Esophagus squamous epithelium (tissue), 5 donors: ENCODE measurements at regions not wholly inside any gene's neighbourhood (a gene's known extent, or its start where the extent isn't known, plus 50 kb on each side); places are given as distances from the start of the nearest gene placed in this dataset.

ENCODE experiments used
- DNase-seq: peaks from one replicate; lab custom pipeline; 2025; lab: John Stamatoyannopoulos, UW
- H3K27ac ChIP-seq, 4 donors: fragments of 200-600 bp; sonication (generic); one replicate each; pipeline ENCODE4 v1.5.1; 2016 to 2019; ENCODE audit warnings: mild to moderate bottlenecking in 1 of 4
- H3K27me3 ChIP-seq, 4 donors: fragments of 200-600 bp; sonication (generic); 1 replicate in 3 of 4; 2 replicates in 1 of 4; pipeline versions ENCODE4 v1.5.1 to v1.6.0; 2017 to 2021; ENCODE audit warnings: antibody characterized with exemption in 1 of 4
- H3K36me3 ChIP-seq, 3 donors: fragments of 200-600 bp; sonication (generic); one replicate each; pipeline ENCODE4 v1.5.1; 2016 to 2019
- H3K4me1 ChIP-seq, 3 donors: fragments of 200-600 bp; sonication (generic); one replicate each; pipeline ENCODE4 v1.5.1; 2017 to 2019
- H3K4me3 ChIP-seq, 4 donors: fragments of 200-600 bp; sonication (generic); 1 replicate in 3 of 4; 2 replicates in 1 of 4; pipeline ENCODE4 v1.5.1; 2016 to 2019; ENCODE audit warnings: mild to moderate bottlenecking in 2 of 4, moderate library complexity in 1 of 4
- H3K9me3 ChIP-seq, 3 donors: fragments of 200-600 bp; sonication (generic); one replicate each; pipeline ENCODE4 v1.5.1; 2016 to 2019
- CTCF ChIP-seq, 6 experiments: fragments of 450-650 bp in 4 of 6; fragments of 200-600 bp in 2 of 6; sonication (generic) in 2 of 6; IDR thresholded peaks; one replicate each; pipeline ENCODE4 v1.5.1; 2016 to 2019; ENCODE audit warnings: antibody characterized with exemption in 6 of 6, mild to moderate bottlenecking in 4 of 6, moderate library complexity in 4 of 6
- POLR2A ChIP-seq, 4 donors: fragments of 450-650 bp; IDR thresholded peaks; one replicate each; pipeline ENCODE4 v1.6.1; 2017; ENCODE audit warnings: antibody characterized with exemption in 4 of 4, mild to moderate bottlenecking in 4 of 4, moderate library complexity in 3 of 4
- WGBS, 2 donors: methylation state at CpG; one replicate each; pipeline ENCODE4 v1.1.5; 2018; 5-methylcytosine and 5-hydroxymethylcytosine counted together
- intact Hi-C: fragments of 100-400 bp; cut with DNase I; formaldehyde crosslinking; loops from one replicate; pipeline ENCODE4 v1.15.0; 2022
- donor health status: DM: yes; HTN: yes; CAD: no.

GRCh38 chr2:163878718-163879117, 142.9 kb upstream of the FIGN start:
- Histone ChIP-seq H3K36me3 (no peaks in the 10 kb centered on the region), H3K27ac (no peak overlapping the region), H3K27me3 (no peaks in the 10 kb centered on the region), H3K4me1 (no peaks in the 10 kb centered on the region), H3K4me3 (no peak overlapping the region), H3K9me3 (no peaks in the 10 kb centered on the region)
- TF ChIP-seq POLR2A (IDR thresholded peaks at IDR 0.05) = no peak
- peak in 3 of 6 experiments; percentile 21 to 59 (median 28) for TF ChIP-seq CTCF (IDR thresholded peaks at IDR 0.05)
- DNase-seq = no peak
- intact Hi-C loops = no loop called here
- WGBS, 2 donors = 65 to 73% methylated on average over 4 of the region's 4 CpGs

- DNase-seq = no peak
- intact Hi-C loops = no loop called here
- Histone ChIP-seq H3K9me3 (no peaks in the 10 kb centered on the region), H3K4me3 (no peak overlapping the region), H3K27ac (no peak overlapping the region), H3K4me1 (no peaks in the 10 kb centered on the region), H3K36me3 (no peaks in the 10 kb centered on the region), H3K27me3 (no peaks in the 10 kb centered on the region)
- no peak for TF ChIP-seq CTCF (IDR thresholded peaks at IDR 0.05)
- TF ChIP-seq POLR2A (IDR thresholded peaks at IDR 0.05) = no peak
- WGBS, 2 donors = 55 to 58% methylated on average over 3 of the region's 3 CpGs
Observed at GRCh38 chr2:163877316-163877715, 141.5 kb upstream of the FIGN start.

GRCh38 chr2:163863073-163863472, 127.3 kb upstream of the FIGN start:
- Histone ChIP-seq H3K36me3 (no peaks in the 10 kb centered on the region), H3K4me1 (no peaks in the 10 kb centered on the region), H3K27me3 (no peaks in the 10 kb centered on the region), H3K27ac (no peak overlapping the region), H3K4me3 (no peak overlapping the region), H3K9me3 (no peaks in the 10 kb centered on the region)
- intact Hi-C loops = no loop called here
- DNase-seq = no peak
- TF ChIP-seq POLR2A (IDR thresholded peaks at IDR 0.05) = no peak
- TF ChIP-seq CTCF (IDR thresholded peaks at IDR 0.05) = no peak
- WGBS, 2 donors = 57 to 69% methylated on average over 3 of the region's 3 CpGs

GRCh38 chr2:163859951-163860350, 124.1 kb upstream of the FIGN start:
- no peak for TF ChIP-seq POLR2A (IDR thresholded peaks at IDR 0.05)
- no peak for TF ChIP-seq CTCF (IDR thresholded peaks at IDR 0.05)
- H3K4me1 ChIP-seq = no peaks in the 10 kb centered on the region
- no peaks in the 10 kb centered on the region for H3K36me3 ChIP-seq
- DNase-seq = no peak
- no peaks in the 10 kb centered on the region for H3K9me3 ChIP-seq
- H3K27me3 ChIP-seq = no peaks in the 10 kb centered on the region
- no peak overlapping the region for H3K27ac ChIP-seq
- H3K4me3 ChIP-seq = no peak overlapping the region
- intact Hi-C loops = no loop called here

- H3K4me3 ChIP-seq = no peak overlapping the region
- 22 to 33% methylated on average over 2 of the region's 2 CpGs for WGBS, 2 donors
- no peaks in the 10 kb centered on the region for H3K27me3 ChIP-seq
- intact Hi-C loops = no loop called here
- no peaks in the 10 kb centered on the region for H3K36me3 ChIP-seq
- H3K9me3 ChIP-seq = no peaks in the 10 kb centered on the region
- DNase-seq = no peak
- TF ChIP-seq POLR2A (IDR thresholded peaks at IDR 0.05) (no peak), CTCF (IDR thresholded peaks at IDR 0.05) (no peak)
- H3K27ac ChIP-seq = no peak overlapping the region
- no peaks in the 10 kb centered on the region for H3K4me1 ChIP-seq
Observed at GRCh38 chr2:163856941-163857340, 121.1 kb upstream of the FIGN start.
